HCT116 (cell line): ENCODE measurements at regions not wholly inside any gene's neighbourhood (a gene's known extent, or its start where the extent isn't known, plus 50 kb on each side); places are given as distances from the start of the nearest gene placed in this dataset.

Source experiments
- ATAC-seq: fragments of 200-7000 bp; cut with Tn5 transposase; 2 replicates; pipeline ENCODE4 v1.9.1; 2020; ENCODE audit warnings: mild to moderate bottlenecking, moderate library complexity
- BruUV-seq: library from RNA; stranded (reverse); fragments of 400-500 nt; replicated peaks from 2 replicates; lab custom pipeline; 2021; lab: Mats Ljungman, UMichigan
- CTCF ChIA-PET: fragments of 300-600 bp; sonication (Branson Sonifier 250); formaldehyde crosslinking; loops from one replicate; lab custom pipeline; 2021; ENCODE audit warnings: antibody characterized with exemption; lab: Charles Lee
- POLR2A ChIA-PET: fragments of 300-600, 350-600 bp; sonication (Branson Sonifier 250); formaldehyde crosslinking; loops from one replicate; lab custom pipeline; 2021; ENCODE audit warnings: antibody characterized with exemption; lab: Charles Lee
- RAD21 ChIA-PET, 2 experiments: fragments of 300-600 bp; sonication (Branson Sonifier 250); formaldehyde crosslinking; loops; one replicate each; lab custom pipeline; 2023; ENCODE audit warnings: low total read pairs in 2 of 2; ENCODE audit not compliant: uncharacterized antibody in 2 of 2, unreplicated experiment in 2 of 2, low non-redundant PET in 1 of 2; lab: Charles Lee
- DNase-seq: peaks from one replicate; pipeline ENCODE4 v3.0.0-alpha.2; 2010; ENCODE audit warnings: low read depth, low spot score
- H2AFZ ChIP-seq: fragments of 200-600 bp; shearing (Covaris generic), sonication (generic); 2 replicates; pipeline ENCODE4 v1.6.1; 2017; ENCODE audit warnings: low read depth, mixed run types, mixed read lengths, antibody characterized with exemption, low read length; ENCODE audit not compliant: poor library complexity, severe bottlenecking
- H3K27ac ChIP-seq: 2 replicates; pipeline ENCODE4 v1.5.1; 2012; ENCODE audit warnings: low read depth, low read length
- H3K27me3 ChIP-seq: fragments of 200-600 bp; sonication (generic); 2 replicates; pipeline ENCODE4 v1.6.1; 2016; ENCODE audit warnings: mixed run types, low read length, mixed read lengths; ENCODE audit not compliant: insufficient read depth
- H3K36me3 ChIP-seq, 2 experiments: fragments of 200-500 bp in 1 of 2; fragments of 200-600 bp in 1 of 2; sonication (Bioruptor generic) in 1 of 2; sonication (generic) in 1 of 2; 2 replicates each; pipeline versions ENCODE4 v1.5.1 to v1.6.1; 2014 to 2016; ENCODE audit warnings: low read length in 2 of 2, inconsistent platforms in 1 of 2, mixed read lengths in 1 of 2, mixed run types in 1 of 2; ENCODE audit not compliant: insufficient read depth in 2 of 2, control insufficient read depth in 1 of 2
- H3K4me1 ChIP-seq, 2 experiments: fragments of 200-600 bp in 1 of 2; sonication (generic) in 1 of 2; 2 replicates each; pipeline versions ENCODE4 v1.5.1 to v1.6.1; 2012 to 2017; ENCODE audit warnings: low read length in 2 of 2, inconsistent platforms in 1 of 2, mild to moderate bottlenecking in 1 of 2, mixed read lengths in 1 of 2, mixed run types in 1 of 2, moderate library complexity in 1 of 2; ENCODE audit not compliant: insufficient read depth in 2 of 2, control insufficient read depth in 1 of 2
- H3K4me2 ChIP-seq: fragments of 200-600 bp; sonication (generic); 2 replicates; pipeline ENCODE4 v1.6.1; 2017; ENCODE audit warnings: mixed run types, low read length, mixed read lengths
- H3K4me3 ChIP-seq, 2 experiments: fragments of 200-600 bp in 1 of 2; sonication (generic) in 1 of 2; replicated peaks in 1 of 2; 2 replicates each; pipeline ENCODE4 v1.5.1; 2011 to 2016; ENCODE audit warnings: low read length in 2 of 2, control low read depth in 1 of 2, low read depth in 1 of 2, mild to moderate bottlenecking in 1 of 2, mixed read lengths in 1 of 2, mixed run types in 1 of 2
- H3K79me2 ChIP-seq: fragments of 200-600 bp; sonication (generic); 2 replicates; pipeline ENCODE4 v1.6.1; 2017; ENCODE audit warnings: mild to moderate bottlenecking, mixed run types, low read length, moderate library complexity, mixed read lengths; ENCODE audit not compliant: insufficient read depth
- H3K9ac ChIP-seq: fragments of 200-600 bp; sonication (generic); 2 replicates; pipeline ENCODE4 v1.6.1; 2016; ENCODE audit warnings: low read length, mixed read lengths
- H3K9me2 ChIP-seq: fragments of 200-600 bp; sonication (generic), shearing (Covaris generic); 2 replicates; pipeline ENCODE4 v1.6.1; 2017; ENCODE audit warnings: mixed run types, mild to moderate bottlenecking, moderate library complexity; ENCODE audit not compliant: insufficient read depth
- H3K9me3 ChIP-seq, 2 experiments: fragments of 200-500 bp in 1 of 2; fragments of 200-600 bp in 1 of 2; sonication (Bioruptor generic) in 1 of 2; sonication (generic) in 1 of 2; 2 replicates each; pipeline ENCODE4 v1.6.1; 2014 to 2017; ENCODE audit warnings: low read length in 2 of 2, mixed read lengths in 2 of 2, inconsistent platforms in 1 of 2, low read depth in 1 of 2, mild to moderate bottlenecking in 1 of 2, mixed run types in 1 of 2, moderate library complexity in 1 of 2; ENCODE audit not compliant: control insufficient read depth in 1 of 2, insufficient read depth in 1 of 2
- H4K20me1 ChIP-seq: fragments of 200-600 bp; sonication (generic), shearing (Covaris generic); 2 replicates; pipeline ENCODE4 v1.6.1; 2017; ENCODE audit warnings: mixed run types, mild to moderate bottlenecking, moderate library complexity; ENCODE audit not compliant: insufficient read depth
- ATF3 ChIP-seq: IDR thresholded peaks from 2 replicates; pipeline ENCODE4 v1.6.1; 2012
- CBX3 ChIP-seq: IDR thresholded peaks from 2 replicates; pipeline ENCODE4 v1.6.1; 2012; ENCODE audit warnings: low read depth
- CEBPB ChIP-seq: IDR thresholded peaks from 2 replicates; pipeline ENCODE4 v1.6.1; 2012; ENCODE audit warnings: low read depth
- ELF1 ChIP-seq: IDR thresholded peaks from 2 replicates; pipeline ENCODE4 v1.6.1; 2012; ENCODE audit warnings: low read depth, borderline replicate concordance
- FOSL1 ChIP-seq: IDR thresholded peaks from 2 replicates; pipeline ENCODE4 v1.6.1; 2012; ENCODE audit warnings: low read depth
- POLR2AphosphoS5 ChIP-seq: IDR thresholded peaks from 2 replicates; pipeline ENCODE4 v1.6.1; 2011; ENCODE audit warnings: mild to moderate bottlenecking, low read depth, low read length, moderate library complexity
- REST ChIP-seq: IDR thresholded peaks from 2 replicates; pipeline ENCODE4 v1.6.1; 2012; ENCODE audit warnings: low read depth
- SP1 ChIP-seq: IDR thresholded peaks from 2 replicates; pipeline ENCODE4 v1.6.1; 2012; ENCODE audit warnings: low read depth
- intact Hi-C: fragments of 100-400 bp; cut with micrococcal nuclease; formaldehyde crosslinking; loops from 2 replicates; pipeline ENCODE4 v1.10.0; 2022

GRCh38 chr1:87642581-87643221 lies 314.0 kb downstream of the LMO4 start:
- intact Hi-C loops: no loop called here
- ChIA-PET CTCF (no interaction called here), RAD21 (no interaction called here), POLR2A (no interaction called here)
- no peaks in the 10 kb centered on the region for H3K9me3 ChIP-seq
- no TSS peak for BruUV-seq
- H3K79me2 ChIP-seq: no peaks in the 10 kb centered on the region
- H3K9me2 ChIP-seq: no peaks in the 10 kb centered on the region
- no peak overlapping the region for H3K9ac ChIP-seq
- TF ChIP-seq REST (no peak), CEBPB (no peak), ATF3 (no peak), CBX3 (no peak), FOSL1 (no peak), SP1 (no peak), ELF1 (no peak), POLR2AphosphoS5 (no peak)
- H3K36me3 ChIP-seq: no peaks in the 10 kb centered on the region
- H3K27me3 ChIP-seq: no peaks in the 10 kb centered on the region
- no peak overlapping the region for H2AFZ ChIP-seq
- no peak for DNase-seq
- H4K20me1 ChIP-seq: no peaks in the 10 kb centered on the region
- H3K4me2 ChIP-seq: no peak overlapping the region
- H3K4me3 ChIP-seq: no peak overlapping the region
- no peak for ATAC-seq
- H3K27ac ChIP-seq: no peak overlapping the region
- H3K4me1 ChIP-seq: peaks cover 0 to 5% of the 10 kb centered on the region in 2 experiments; a peak in 1 of 4 replicates
